ENCODE measurements at regions not wholly inside any gene's neighbourhood (a gene's known extent, or its start where the extent isn't known, plus 50 kb on each side); places are given as distances from the start of the nearest gene placed in this dataset.

DNA sequence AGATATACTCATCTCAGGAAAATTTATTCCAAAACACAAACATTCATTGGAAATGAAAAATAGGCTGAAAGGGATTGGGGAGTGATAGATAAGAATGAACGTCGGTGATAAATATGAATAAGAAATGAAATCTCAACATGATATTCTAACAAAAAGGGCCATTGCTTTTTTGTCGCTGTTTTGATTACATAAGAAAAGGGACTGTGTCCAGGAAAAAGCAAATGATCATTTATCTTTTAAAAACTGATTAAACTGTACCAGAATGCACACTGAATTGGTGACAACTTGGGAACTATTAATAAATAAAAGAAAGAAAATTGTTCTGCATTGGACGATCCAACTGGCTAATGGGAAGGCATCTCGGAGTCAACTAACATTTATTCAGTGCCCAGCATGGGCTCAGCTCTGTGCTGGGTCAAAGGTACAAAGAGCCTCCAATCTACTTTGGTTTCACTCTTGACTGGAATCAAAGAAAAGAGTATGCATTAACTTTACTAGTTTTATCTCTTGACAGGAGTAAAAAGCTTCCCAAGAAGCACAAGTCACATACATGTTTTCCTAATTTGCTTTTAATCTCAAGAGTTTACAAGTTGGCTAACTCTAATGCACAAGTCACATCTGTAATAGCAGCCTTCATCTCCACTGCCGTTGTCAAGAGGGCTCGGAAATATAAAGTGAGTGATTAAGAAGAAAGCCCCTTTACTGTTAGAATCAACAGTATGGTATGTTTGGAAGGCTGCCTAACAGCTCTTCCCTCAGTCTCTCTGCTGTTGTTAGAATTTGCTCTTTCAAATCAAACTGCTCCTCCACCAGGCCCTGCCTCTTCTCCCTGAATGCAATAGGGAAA is 280.0 kb downstream of the IGSF11 start:
- no peak for TF ChIP-seq EP300 (IDR thresholded peaks at IDR 0.05)
- TF ChIP-seq, protein P1, sequence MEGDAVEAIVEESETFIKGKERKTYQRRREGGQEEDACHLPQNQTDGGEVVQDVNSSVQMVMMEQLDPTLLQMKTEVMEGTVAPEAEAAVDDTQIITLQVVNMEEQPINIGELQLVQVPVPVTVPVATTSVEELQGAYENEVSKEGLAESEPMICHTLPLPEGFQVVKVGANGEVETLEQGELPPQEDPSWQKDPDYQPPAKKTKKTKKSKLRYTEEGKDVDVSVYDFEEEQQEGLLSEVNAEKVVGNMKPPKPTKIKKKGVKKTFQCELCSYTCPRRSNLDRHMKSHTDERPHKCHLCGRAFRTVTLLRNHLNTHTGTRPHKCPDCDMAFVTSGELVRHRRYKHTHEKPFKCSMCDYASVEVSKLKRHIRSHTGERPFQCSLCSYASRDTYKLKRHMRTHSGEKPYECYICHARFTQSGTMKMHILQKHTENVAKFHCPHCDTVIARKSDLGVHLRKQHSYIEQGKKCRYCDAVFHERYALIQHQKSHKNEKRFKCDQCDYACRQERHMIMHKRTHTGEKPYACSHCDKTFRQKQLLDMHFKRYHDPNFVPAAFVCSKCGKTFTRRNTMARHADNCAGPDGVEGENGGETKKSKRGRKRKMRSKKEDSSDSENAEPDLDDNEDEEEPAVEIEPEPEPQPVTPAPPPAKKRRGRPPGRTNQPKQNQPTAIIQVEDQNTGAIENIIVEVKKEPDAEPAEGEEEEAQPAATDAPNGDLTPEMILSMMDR (IDR thresholded peaks at IDR 0.05) = no peak
- WGBS, 2 donors (ENCODE audit: low coverage in 1 of 2) = 16 to 40% methylated on average over 6 to 7 of the region's 7 CpGs
- Histone ChIP-seq H3K36me3 (no peaks in the 10 kb centered on the region), H3K9me3 (no peaks in the 10 kb centered on the region), H3K4me3 (no peak overlapping the region), H3K4me1 (no peaks in the 10 kb centered on the region), H3K27me3 (no peaks in the 10 kb centered on the region), H3K27ac (no peak overlapping the region)
- ATAC-seq = no peak

DNA sequence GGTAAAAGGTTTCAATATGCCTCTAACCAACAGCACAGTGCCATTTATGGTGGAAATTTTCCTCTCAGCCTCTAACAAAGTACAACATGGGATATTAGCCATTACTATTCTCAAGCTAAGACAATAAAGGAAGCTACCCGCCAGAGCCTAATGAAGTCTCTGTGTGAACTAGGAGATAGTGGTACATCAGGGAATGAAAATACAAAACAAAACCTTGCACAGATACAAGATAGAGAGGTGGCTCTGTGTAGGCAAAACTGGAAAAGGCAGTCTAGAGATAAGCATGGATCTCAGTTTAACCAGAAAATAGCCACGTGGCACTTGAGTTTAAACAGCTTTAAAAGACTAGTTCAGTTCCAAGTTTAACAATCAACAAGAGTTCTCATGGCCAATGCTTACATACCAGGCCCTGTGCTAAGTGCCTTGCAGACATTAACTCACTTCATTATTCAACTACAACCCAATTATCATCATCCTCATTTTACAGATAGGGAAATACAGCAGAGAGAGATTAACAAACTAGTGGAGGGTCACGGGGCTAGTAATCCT is 279.3 kb downstream of the IGSF11 start:
- H3K27me3 ChIP-seq = no peaks in the 10 kb centered on the region
- H3K36me3 ChIP-seq = no peaks in the 10 kb centered on the region
- no peak for TF ChIP-seq POLR2AphosphoS5 (IDR thresholded peaks at IDR 0.05)
- no peaks in the 10 kb centered on the region for H3K9me3 ChIP-seq
- no peaks in the 10 kb centered on the region for H3K4me1 ChIP-seq
- H3K4me3 ChIP-seq = no peak overlapping the region
- WGBS, 2 donors (ENCODE audit: low coverage in 1 of 2) = 15 to 50% methylated on average over 3 of the region's 3 CpGs
- ATAC-seq = no peak
- H3K27ac ChIP-seq = no peak overlapping the region

DNA sequence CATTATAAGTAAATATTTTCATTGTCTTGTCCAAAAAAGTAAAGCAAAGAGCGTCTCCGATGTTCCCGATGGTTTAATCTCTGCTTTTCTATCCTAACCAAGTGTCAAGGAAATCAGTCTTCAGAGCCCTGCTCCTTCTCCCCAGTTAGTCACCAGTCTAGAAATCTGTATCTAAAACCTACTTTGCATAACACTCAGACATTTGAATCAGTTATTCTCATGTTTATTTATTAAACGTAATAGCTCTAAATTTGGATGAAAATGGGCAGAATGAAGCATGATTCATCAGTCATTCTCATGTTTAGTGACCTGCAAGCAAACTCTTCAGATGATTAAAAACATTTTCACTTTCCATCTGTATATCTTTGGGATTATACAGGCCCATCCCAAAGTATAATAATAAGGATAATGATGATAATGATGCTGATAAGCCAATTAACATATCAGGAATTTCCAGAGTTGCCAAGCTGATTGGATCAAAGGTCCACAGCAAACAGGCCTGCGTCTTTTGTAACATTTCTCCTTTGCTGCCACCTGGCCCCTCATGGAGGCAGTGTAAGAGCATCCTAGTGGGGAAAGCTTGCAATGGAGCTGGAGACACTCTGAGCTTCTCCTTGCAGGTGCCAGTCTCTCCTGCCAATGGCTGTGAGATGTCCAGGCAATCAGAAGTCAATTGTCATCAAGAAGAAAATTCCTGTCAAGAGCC is 273.9 kb downstream of the IGSF11 start:
- H3K36me3 ChIP-seq = no peaks in the 10 kb centered on the region
- no peak overlapping the region for H3K27ac ChIP-seq
- H3K27me3 ChIP-seq = no peaks in the 10 kb centered on the region
- 32 to 43% methylated on average over 5 of the region's 5 CpGs for WGBS, 2 donors (ENCODE audit: low coverage in 1 of 2)
- H3K4me3 ChIP-seq = no peak overlapping the region
- TF ChIP-seq POLR2A (IDR thresholded peaks at IDR 0.05) (no peak), EP300 (IDR thresholded peaks at IDR 0.05) (no peak), POLR2AphosphoS5 (IDR thresholded peaks at IDR 0.05) (no peak)
- TF ChIP-seq, protein P1 (IDR thresholded peaks at IDR 0.05) = no peak
- H3K4me1 ChIP-seq = no peaks in the 10 kb centered on the region
- no peak for ATAC-seq
- no peaks in the 10 kb centered on the region for H3K9me3 ChIP-seq

DNA sequence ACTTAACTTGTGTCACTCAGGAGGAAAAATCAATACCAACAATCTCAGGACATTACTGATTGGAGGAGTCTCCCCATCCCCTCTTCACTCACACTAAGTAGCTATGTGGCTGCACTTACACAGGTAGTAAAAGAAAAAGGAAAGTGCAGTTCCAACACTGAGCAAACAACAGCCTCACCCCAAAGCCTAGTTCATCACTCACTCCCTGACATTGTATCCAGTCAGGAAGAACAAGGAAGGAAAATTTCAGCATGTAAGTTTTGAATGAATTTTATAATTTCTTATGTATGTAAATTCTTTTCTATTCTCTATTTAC is 273.4 kb downstream of the IGSF11 start:
- Histone ChIP-seq H3K9me3 (no peaks in the 10 kb centered on the region), H3K36me3 (no peaks in the 10 kb centered on the region), H3K27me3 (no peaks in the 10 kb centered on the region), H3K27ac (no peak overlapping the region), H3K4me3 (no peak overlapping the region), H3K4me1 (no peaks in the 10 kb centered on the region)
- TF ChIP-seq POLR2A (IDR thresholded peaks at IDR 0.05) = no peak
- TF ChIP-seq, protein P1 (IDR thresholded peaks at IDR 0.05) = no peak
- no peak for TF ChIP-seq POLR2AphosphoS5 (IDR thresholded peaks at IDR 0.05)
- no peak for ATAC-seq

DNA sequence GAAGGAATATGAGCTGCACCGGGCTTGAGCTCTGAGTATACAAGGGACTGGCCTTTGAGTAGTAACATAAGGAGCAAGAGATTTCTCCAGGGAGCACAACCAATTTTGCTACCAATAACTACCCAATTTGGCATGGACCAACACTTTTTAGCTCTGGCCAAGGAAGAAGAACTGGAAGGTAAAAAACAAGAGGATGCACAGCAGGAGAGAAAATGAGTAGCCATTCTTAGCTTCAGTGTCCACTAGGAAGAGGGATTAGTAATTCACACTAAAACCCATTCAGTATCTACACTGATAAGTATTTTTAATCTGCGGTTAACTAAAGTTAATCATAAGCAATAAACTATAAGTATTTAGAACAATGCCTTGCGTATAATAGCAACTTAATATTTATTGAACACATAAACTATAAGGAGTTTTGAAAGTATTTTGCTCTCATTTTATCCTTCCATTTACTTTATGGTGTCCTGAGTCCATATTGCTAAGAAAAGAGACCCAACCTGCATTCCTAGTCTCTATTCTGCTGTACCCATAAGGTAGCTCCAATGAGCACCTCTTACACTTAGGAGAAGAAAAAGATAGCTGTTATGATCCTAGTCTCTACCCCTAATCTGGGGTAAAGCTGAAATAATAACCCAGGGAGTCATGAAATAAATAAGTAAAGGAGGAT is 268.9 kb downstream of the IGSF11 start:
- H3K9me3 ChIP-seq = no peaks in the 10 kb centered on the region
- H3K4me1 ChIP-seq = no peaks in the 10 kb centered on the region
- TF ChIP-seq, protein P1 (IDR thresholded peaks at IDR 0.05) = no peak
- TF ChIP-seq POLR2AphosphoS5 (IDR thresholded peaks at IDR 0.05) (no peak), EP300 (IDR thresholded peaks at IDR 0.05) (no peak), POLR2A (IDR thresholded peaks at IDR 0.05) (no peak)
- no peaks in the 10 kb centered on the region for H3K27me3 ChIP-seq
- no peaks in the 10 kb centered on the region for H3K36me3 ChIP-seq
- H3K4me3 ChIP-seq = no peak overlapping the region
- no peak overlapping the region for H3K27ac ChIP-seq
- no peak for ATAC-seq
- whole genome bisulfite sequencing, 2 donors (ENCODE audit: low coverage in 1 of 2) = 72 to 90% methylated on average over 3 of the region's 3 CpGs
